ENCODE measurements at regions not wholly inside any gene's neighbourhood (a gene's known extent, or its start where the extent isn't known, plus 50 kb on each side); places are given as distances from the start of the nearest gene placed in this dataset.

- TF ChIP-seq, protein P1, sequence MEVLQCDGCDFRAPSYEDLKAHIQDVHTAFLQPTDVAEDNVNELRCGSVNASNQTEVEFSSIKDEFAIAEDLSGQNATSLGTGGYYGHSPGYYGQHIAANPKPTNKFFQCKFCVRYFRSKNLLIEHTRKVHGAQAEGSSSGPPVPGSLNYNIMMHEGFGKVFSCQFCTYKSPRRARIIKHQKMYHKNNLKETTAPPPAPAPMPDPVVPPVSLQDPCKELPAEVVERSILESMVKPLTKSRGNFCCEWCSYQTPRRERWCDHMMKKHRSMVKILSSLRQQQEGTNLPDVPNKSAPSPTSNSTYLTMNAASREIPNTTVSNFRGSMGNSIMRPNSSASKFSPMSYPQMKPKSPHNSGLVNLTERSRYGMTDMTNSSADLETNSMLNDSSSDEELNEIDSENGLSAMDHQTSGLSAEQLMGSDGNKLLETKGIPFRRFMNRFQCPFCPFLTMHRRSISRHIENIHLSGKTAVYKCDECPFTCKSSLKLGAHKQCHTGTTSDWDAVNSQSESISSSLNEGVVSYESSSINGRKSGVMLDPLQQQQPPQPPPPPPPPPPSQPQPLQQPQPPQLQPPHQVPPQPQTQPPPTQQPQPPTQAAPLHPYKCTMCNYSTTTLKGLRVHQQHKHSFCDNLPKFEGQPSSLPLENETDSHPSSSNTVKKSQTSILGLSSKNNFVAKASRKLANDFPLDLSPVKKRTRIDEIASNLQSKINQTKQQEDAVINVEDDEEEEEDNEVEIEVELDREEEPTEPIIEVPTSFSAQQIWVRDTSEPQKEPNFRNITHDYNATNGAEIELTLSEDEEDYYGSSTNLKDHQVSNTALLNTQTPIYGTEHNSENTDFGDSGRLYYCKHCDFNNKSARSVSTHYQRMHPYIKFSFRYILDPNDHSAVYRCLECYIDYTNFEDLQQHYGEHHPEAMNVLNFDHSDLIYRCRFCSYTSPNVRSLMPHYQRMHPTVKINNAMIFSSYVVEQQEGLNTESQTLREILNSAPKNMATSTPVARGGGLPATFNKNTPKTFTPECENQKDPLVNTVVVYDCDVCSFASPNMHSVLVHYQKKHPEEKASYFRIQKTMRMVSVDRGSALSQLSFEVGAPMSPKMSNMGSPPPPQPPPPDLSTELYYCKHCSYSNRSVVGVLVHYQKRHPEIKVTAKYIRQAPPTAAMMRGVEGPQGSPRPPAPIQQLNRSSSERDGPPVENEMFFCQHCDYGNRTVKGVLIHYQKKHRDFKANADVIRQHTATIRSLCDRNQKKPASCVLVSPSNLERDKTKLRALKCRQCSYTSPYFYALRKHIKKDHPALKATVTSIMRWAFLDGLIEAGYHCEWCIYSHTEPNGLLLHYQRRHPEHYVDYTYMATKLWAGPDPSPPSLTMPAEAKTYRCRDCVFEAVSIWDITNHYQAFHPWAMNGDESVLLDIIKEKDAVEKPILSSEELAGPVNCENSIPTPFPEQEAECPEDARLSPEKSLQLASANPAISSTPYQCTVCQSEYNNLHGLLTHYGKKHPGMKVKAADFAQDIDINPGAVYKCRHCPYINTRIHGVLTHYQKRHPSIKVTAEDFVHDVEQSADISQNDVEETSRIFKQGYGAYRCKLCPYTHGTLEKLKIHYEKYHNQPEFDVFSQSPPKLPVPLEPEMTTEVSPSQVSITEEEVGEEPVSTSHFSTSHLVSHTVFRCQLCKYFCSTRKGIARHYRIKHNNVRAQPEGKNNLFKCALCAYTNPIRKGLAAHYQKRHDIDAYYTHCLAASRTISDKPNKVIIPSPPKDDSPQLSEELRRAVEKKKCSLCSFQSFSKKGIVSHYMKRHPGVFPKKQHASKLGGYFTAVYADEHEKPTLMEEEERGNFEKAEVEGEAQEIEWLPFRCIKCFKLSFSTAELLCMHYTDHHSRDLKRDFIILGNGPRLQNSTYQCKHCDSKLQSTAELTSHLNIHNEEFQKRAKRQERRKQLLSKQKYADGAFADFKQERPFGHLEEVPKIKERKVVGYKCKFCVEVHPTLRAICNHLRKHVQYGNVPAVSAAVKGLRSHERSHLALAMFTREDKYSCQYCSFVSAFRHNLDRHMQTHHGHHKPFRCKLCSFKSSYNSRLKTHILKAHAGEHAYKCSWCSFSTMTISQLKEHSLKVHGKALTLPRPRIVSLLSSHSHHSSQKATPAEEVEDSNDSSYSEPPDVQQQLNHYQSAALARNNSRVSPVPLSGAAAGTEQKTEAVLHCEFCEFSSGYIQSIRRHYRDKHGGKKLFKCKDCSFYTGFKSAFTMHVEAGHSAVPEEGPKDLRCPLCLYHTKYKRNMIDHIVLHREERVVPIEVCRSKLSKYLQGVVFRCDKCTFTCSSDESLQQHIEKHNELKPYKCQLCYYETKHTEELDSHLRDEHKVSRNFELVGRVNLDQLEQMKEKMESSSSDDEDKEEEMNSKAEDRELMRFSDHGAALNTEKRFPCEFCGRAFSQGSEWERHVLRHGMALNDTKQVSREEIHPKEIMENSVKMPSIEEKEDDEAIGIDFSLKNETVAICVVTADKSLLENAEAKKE (CRISPR knock-in tag; IDR thresholded peaks at IDR 0.05), result no peak
- TF ChIP-seq CTCF (conservative IDR thresholded peaks at IDR 0.05; ENCODE audit: low read depth in 2 of 2) (no peak), EZH2 (IDR thresholded peaks at IDR 0.05; ENCODE audit: low read depth, unreplicated experiment) (no peak), POLR2AphosphoS5 (IDR thresholded peaks at IDR 0.05; ENCODE audit: low read depth) (no peak), EZH2phosphoT487 (IDR thresholded peaks at IDR 0.05; ENCODE audit: unreplicated experiment) (no peak), NANOG (IDR thresholded peaks at IDR 0.05; ENCODE audit: borderline replicate concordance) (no peak), STAT1 (IDR thresholded peaks at IDR 0.05; ENCODE audit: unreplicated experiment) (no peak), REST (IDR thresholded peaks at IDR 0.05; ENCODE audit: unreplicated experiment) (no peak)
These were observed 746.3 kb downstream of the CPS1 start for GRCh38 chr2:211302676-211303075.

All from GM23338 (cell line).